WTC11 (cell line): ENCODE measurements at regions not wholly inside any gene's neighbourhood (a gene's known extent, or its start where the extent isn't known, plus 50 kb on each side); places are given as distances from the start of the nearest gene placed in this dataset.

ENCODE experiments used
- ETV6 ChIP-seq: sonication (generic); formaldehyde crosslinking; IDR thresholded peaks from 2 replicates; pipeline ENCODE4 v1.8.1; 2022; ENCODE audit warnings: mild to moderate bottlenecking, missing genetic modification reagents
- JUN ChIP-seq: sonication (generic); formaldehyde crosslinking; IDR thresholded peaks from 2 replicates; pipeline ENCODE4 v1.8.0; 2023; ENCODE audit warnings: mild to moderate bottlenecking, missing genetic modification reagents
- ZNF121 ChIP-seq: sonication (generic); formaldehyde crosslinking; IDR thresholded peaks from 2 replicates; pipeline ENCODE4 v1.8.0; 2023; ENCODE audit warnings: missing genetic modification reagents
- ZNF138 ChIP-seq: sonication (generic); formaldehyde crosslinking; conservative IDR thresholded peaks from 2 replicates; pipeline ENCODE4 v1.8.1; 2022; ENCODE audit warnings: mild to moderate bottlenecking, moderate library complexity, missing genetic modification reagents
- TF ChIP-seq, protein P1 (sequence below): fragments of 200-600 bp; IDR thresholded peaks from 2 replicates; pipeline ENCODE4 v1.8.0; 2022; ENCODE audit warnings: antibody characterized with exemption
- TF ChIP-seq, protein P2 (sequence below): sonication (generic); formaldehyde crosslinking; IDR thresholded peaks from 2 replicates; pipeline ENCODE4 v1.8.1; 2023; ENCODE audit warnings: mild to moderate bottlenecking, missing genetic modification reagents, moderate library complexity
- TF ChIP-seq, protein P3 (sequence below): sonication (generic); formaldehyde crosslinking; IDR thresholded peaks from 2 replicates; pipeline ENCODE4 v1.8.1; 2022; ENCODE audit warnings: mild to moderate bottlenecking, moderate library complexity, missing genetic modification reagents
- TF ChIP-seq, protein P4 (sequence below): sonication (generic); formaldehyde crosslinking; IDR thresholded peaks from 2 replicates; pipeline ENCODE4 v1.8.0; 2022; ENCODE audit warnings: mild to moderate bottlenecking, missing genetic modification reagents

DNA sequence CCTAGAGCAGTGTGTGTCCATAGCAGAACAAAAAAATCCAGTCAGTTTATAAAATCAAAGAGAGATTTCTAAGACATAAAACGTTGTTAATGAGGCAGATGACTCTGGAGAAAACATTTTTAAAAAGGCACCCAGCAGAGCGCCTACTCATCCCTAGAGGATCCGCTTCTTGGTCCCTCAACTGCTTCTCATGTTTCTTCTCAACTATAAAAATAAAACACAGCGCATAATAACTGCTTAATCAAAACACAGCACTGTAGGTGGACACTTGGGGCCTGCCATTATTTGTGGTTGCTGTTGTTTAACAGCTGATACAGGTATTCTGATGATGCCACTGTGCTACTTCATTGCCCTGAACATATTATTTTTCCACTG is 347.9 kb downstream of the FGF9 start:
- TF ChIP-seq, protein P1, sequence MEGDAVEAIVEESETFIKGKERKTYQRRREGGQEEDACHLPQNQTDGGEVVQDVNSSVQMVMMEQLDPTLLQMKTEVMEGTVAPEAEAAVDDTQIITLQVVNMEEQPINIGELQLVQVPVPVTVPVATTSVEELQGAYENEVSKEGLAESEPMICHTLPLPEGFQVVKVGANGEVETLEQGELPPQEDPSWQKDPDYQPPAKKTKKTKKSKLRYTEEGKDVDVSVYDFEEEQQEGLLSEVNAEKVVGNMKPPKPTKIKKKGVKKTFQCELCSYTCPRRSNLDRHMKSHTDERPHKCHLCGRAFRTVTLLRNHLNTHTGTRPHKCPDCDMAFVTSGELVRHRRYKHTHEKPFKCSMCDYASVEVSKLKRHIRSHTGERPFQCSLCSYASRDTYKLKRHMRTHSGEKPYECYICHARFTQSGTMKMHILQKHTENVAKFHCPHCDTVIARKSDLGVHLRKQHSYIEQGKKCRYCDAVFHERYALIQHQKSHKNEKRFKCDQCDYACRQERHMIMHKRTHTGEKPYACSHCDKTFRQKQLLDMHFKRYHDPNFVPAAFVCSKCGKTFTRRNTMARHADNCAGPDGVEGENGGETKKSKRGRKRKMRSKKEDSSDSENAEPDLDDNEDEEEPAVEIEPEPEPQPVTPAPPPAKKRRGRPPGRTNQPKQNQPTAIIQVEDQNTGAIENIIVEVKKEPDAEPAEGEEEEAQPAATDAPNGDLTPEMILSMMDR: no peak
- TF ChIP-seq JUN (no peak), ETV6 (no peak), ZNF138 (CRISPR knock-in tag) (no peak), ZNF121 (CRISPR knock-in tag) (no peak)
- TF ChIP-seq, protein P2, sequence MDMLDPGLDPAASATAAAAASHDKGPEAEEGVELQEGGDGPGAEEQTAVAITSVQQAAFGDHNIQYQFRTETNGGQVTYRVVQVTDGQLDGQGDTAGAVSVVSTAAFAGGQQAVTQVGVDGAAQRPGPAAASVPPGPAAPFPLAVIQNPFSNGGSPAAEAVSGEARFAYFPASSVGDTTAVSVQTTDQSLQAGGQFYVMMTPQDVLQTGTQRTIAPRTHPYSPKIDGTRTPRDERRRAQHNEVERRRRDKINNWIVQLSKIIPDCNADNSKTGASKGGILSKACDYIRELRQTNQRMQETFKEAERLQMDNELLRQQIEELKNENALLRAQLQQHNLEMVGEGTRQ (CRISPR knock-in tag): no peak
- TF ChIP-seq, protein P3, sequence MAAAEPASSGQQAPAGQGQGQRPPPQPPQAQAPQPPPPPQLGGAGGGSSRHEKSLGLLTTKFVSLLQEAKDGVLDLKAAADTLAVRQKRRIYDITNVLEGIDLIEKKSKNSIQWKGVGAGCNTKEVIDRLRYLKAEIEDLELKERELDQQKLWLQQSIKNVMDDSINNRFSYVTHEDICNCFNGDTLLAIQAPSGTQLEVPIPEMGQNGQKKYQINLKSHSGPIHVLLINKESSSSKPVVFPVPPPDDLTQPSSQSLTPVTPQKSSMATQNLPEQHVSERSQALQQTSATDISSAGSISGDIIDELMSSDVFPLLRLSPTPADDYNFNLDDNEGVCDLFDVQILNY (CRISPR knock-in tag): no peak
- TF ChIP-seq, protein P4, sequence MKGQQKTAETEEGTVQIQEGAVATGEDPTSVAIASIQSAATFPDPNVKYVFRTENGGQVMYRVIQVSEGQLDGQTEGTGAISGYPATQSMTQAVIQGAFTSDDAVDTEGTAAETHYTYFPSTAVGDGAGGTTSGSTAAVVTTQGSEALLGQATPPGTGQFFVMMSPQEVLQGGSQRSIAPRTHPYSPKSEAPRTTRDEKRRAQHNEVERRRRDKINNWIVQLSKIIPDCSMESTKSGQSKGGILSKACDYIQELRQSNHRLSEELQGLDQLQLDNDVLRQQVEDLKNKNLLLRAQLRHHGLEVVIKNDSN (CRISPR knock-in tag): no peak
